A673 (cell line): ENCODE measurements at regions not wholly inside any gene's neighbourhood (a gene's known extent, or its start where the extent isn't known, plus 50 kb on each side); places are given as distances from the start of the nearest gene placed in this dataset.

ENCODE experiments used
- EZH2 ChIP-seq: fragments of 200-600 bp; sonication (generic); IDR thresholded peaks from 2 replicates; pipeline ENCODE4 v1.6.1; 2017; ENCODE audit warnings: borderline replicate concordance, low read depth, mild to moderate bottlenecking, mixed read lengths, antibody characterized with exemption, low read length; ENCODE audit not compliant: poor library complexity, severe bottlenecking
- TF ChIP-seq, protein P1 (sequence below): fragments of 300-800, 200-600 bp; sonication (generic); conservative IDR thresholded peaks from 2 replicates; pipeline ENCODE4 v1.5.1; 2017; ENCODE audit warnings: low read depth, mild to moderate bottlenecking, antibody characterized with exemption, low read length, moderate library complexity, mixed read lengths

DNA sequence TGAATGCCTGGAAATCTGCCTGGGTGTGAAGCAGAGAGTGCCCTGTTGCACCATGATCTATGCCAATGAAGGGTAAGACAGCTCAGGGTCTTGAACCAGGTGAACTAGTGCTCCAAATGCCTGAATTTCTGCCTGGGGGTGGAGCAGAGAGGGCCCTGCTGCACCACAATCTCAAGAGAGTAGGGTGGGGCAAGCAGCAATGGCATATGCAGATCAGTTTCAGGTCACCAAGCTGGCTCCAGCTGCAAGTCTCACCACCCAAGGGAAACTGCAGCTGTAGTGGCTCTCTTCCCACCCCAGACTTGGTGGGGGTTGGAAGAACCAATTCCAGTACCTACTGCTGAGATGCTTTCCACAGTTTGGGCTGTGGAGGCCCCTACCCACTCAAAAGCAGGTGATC lies 147.0 kb downstream of the SPANXN1 start:
- TF ChIP-seq, protein P1, sequence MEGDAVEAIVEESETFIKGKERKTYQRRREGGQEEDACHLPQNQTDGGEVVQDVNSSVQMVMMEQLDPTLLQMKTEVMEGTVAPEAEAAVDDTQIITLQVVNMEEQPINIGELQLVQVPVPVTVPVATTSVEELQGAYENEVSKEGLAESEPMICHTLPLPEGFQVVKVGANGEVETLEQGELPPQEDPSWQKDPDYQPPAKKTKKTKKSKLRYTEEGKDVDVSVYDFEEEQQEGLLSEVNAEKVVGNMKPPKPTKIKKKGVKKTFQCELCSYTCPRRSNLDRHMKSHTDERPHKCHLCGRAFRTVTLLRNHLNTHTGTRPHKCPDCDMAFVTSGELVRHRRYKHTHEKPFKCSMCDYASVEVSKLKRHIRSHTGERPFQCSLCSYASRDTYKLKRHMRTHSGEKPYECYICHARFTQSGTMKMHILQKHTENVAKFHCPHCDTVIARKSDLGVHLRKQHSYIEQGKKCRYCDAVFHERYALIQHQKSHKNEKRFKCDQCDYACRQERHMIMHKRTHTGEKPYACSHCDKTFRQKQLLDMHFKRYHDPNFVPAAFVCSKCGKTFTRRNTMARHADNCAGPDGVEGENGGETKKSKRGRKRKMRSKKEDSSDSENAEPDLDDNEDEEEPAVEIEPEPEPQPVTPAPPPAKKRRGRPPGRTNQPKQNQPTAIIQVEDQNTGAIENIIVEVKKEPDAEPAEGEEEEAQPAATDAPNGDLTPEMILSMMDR = no peak
- no peak for TF ChIP-seq EZH2
